ENCODE measurements at regions not wholly inside any gene's neighbourhood (a gene's known extent, or its start where the extent isn't known, plus 50 kb on each side); places are given as distances from the start of the nearest gene placed in this dataset.

DNA sequence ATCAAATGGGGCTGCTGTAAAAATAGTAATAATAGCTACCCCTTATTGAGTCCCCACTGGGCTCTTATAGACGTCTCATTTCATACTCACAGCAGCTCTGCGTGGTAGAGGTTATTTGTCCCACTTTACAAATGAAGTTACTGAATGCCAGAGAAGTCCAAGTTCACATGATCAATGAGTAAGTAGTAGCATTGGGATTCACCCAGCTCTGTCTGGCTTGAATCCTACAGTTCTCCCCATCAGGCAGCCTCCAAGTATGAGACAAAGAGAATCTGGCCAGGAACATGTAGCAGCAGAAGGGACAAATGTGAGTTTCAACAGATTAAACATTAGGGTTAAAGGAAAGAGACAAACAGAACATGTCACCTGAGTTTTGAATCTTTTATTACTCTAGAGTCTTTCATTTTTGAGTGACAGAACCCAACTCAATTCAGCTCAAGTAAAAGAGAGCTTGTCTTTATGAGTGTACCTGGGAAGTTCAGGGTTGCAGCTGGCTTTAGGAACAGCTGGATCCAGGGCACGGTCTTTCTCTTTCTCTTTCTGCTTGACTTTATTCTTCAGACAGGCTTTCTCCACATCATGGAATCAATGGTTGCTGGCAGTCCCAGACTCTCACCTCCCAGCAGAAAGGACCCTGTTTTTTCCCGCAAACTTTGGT is 64.1 kb upstream of the JDP2 start:
- H3K36me3 Mint-ChIP-seq: no peaks in the 10 kb centered on the region
- H3K9me3 Mint-ChIP-seq: no peaks in the 10 kb centered on the region
- no peak for DNase-seq
- H3K4me3 Mint-ChIP-seq: no peak overlapping the region
- H3K4me1 Mint-ChIP-seq: peaks cover 3% of the 10 kb centered on the region
- H3K27me3 Mint-ChIP-seq: peaks cover 3% of the 10 kb centered on the region
- no peak overlapping the region for H3K27ac Mint-ChIP-seq

GRCh38 chr14:75365116-75365515 is 62.7 kb upstream of the JDP2 start:
- no peak overlapping the region for H3K4me3 Mint-ChIP-seq

GRCh38 chr14:75366963-75367362 is 60.9 kb upstream of the JDP2 start:
- peaks cover 3% of the 10 kb centered on the region for H3K4me1 Mint-ChIP-seq
- no peaks in the 10 kb centered on the region for H3K9me3 Mint-ChIP-seq
- no peak overlapping the region for H3K4me3 Mint-ChIP-seq
- no peaks in the 10 kb centered on the region for H3K36me3 Mint-ChIP-seq
- no peak overlapping the region for H3K27ac Mint-ChIP-seq
- peaks cover 4% of the 10 kb centered on the region for H3K27me3 Mint-ChIP-seq
- DNase-seq: no peak

More at GRCh38 chr14:75365116-75365515, 62.7 kb upstream of the JDP2 start:
- no peaks in the 10 kb centered on the region for H3K36me3 Mint-ChIP-seq
- no peaks in the 10 kb centered on the region for H3K9me3 Mint-ChIP-seq
- DNase-seq: no peak
- H3K4me1 Mint-ChIP-seq: peaks cover 3% of the 10 kb centered on the region
- peaks cover 3% of the 10 kb centered on the region for H3K27me3 Mint-ChIP-seq
- no peak overlapping the region for H3K27ac Mint-ChIP-seq

- Mint-ChIP-seq H3K36me3 (no peaks in the 10 kb centered on the region), H3K4me1 (peaks cover 3% of the 10 kb centered on the region), H3K4me3 (no peak overlapping the region), H3K9me3 (no peaks in the 10 kb centered on the region), H3K27me3 (peaks cover 9% of the 10 kb centered on the region), H3K27ac (no peak overlapping the region)
- no peak for DNase-seq
These were observed 59.5 kb upstream of the JDP2 start for GRCh38 chr14:75368333-75368732.

DNA sequence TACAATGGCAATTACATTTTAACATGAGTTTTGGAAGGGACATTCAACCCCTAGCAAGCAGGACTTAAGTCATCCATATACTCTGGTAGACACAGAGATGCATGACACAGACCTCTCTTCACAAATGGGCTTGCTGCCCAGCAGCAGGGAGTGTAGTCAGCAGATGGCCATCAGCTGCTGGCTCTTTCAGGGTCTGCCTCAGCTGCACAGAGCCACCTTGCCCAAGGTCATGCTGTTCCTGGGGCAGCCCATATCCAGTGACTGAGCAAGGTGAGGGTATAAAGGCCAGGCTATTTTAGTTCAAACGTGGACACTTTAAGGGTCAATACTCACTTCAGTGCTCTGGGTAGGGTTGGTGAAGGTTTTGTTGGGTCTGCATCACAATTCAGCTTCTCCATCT is 58.3 kb upstream of the JDP2 start:
- Mint-ChIP-seq H3K4me1 (peaks cover 3% of the 10 kb centered on the region), H3K27ac (no peak overlapping the region), H3K27me3 (peaks cover 6% of the 10 kb centered on the region), H3K9me3 (no peaks in the 10 kb centered on the region), H3K4me3 (no peak overlapping the region), H3K36me3 (no peaks in the 10 kb centered on the region)
- DNase-seq: no peak

- Mint-ChIP-seq H3K4me1 (no peaks in the 10 kb centered on the region), H3K27ac (no peak overlapping the region), H3K9me3 (no peaks in the 10 kb centered on the region), H3K36me3 (no peaks in the 10 kb centered on the region), H3K27me3 (peaks cover 6% of the 10 kb centered on the region), H3K4me3 (no peak overlapping the region)
- DNase-seq: no peak
These were observed 57.2 kb upstream of the JDP2 start for GRCh38 chr14:75370416-75371205.

- no peak for DNase-seq
- Mint-ChIP-seq H3K4me1 (no peaks in the 10 kb centered on the region), H3K27ac (no peak overlapping the region), H3K36me3 (no peaks in the 10 kb centered on the region), H3K4me3 (no peak overlapping the region), H3K9me3 (no peaks in the 10 kb centered on the region), H3K27me3 (peaks cover 6% of the 10 kb centered on the region)
These were observed 56.5 kb upstream of the JDP2 start for GRCh38 chr14:75371297-75371696.

GRCh38 chr14:75372260-75372659 is 55.6 kb upstream of the JDP2 start:
- no peaks in the 10 kb centered on the region for H3K36me3 Mint-ChIP-seq
- peaks cover 6% of the 10 kb centered on the region for H3K27me3 Mint-ChIP-seq
- no peaks in the 10 kb centered on the region for H3K9me3 Mint-ChIP-seq
- H3K27ac Mint-ChIP-seq: no peak overlapping the region
- H3K4me1 Mint-ChIP-seq: no peaks in the 10 kb centered on the region
- no peak for DNase-seq
- H3K4me3 Mint-ChIP-seq: peak overlapping the region; percentile 0

GRCh38 chr14:75373133-75373532 is 54.7 kb upstream of the JDP2 start:
- DNase-seq: no peak
- Mint-ChIP-seq H3K9me3 (no peaks in the 10 kb centered on the region), H3K27ac (no peak overlapping the region), H3K4me1 (no peaks in the 10 kb centered on the region), H3K27me3 (peaks cover 6% of the 10 kb centered on the region), H3K36me3 (no peaks in the 10 kb centered on the region), H3K4me3 (no peak overlapping the region)

DNA sequence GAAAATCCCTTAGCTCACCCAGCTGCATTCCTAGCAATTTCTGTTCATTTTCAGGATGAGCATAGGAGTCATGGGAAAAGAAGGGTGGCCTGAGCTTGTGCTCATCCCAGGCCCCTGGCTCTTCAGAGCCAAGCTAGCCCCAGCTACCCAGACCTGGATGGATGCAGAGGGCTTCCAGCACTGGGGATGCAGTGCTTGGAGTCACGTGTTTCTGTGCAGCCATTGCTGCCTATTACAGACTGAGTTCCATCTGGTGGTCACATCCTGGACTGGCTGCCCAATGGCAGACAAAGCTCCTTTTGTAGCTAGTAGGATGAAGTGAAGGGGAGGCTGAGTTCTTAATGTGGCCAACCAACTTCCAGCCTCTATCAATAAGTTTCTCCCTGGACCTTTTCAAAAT is 54.2 kb upstream of the JDP2 start:
- Mint-ChIP-seq H3K36me3 (no peaks in the 10 kb centered on the region), H3K9me3 (no peaks in the 10 kb centered on the region), H3K27ac (no peak overlapping the region), H3K4me1 (no peaks in the 10 kb centered on the region), H3K27me3 (peaks cover 6% of the 10 kb centered on the region), H3K4me3 (no peak overlapping the region)
- no peak for DNase-seq

GRCh38 chr14:75374911-75375310 is 52.9 kb upstream of the JDP2 start:
- H3K4me3 Mint-ChIP-seq: no peak overlapping the region
- H3K27ac Mint-ChIP-seq: no peak overlapping the region
- H3K9me3 Mint-ChIP-seq: no peaks in the 10 kb centered on the region
- H3K4me1 Mint-ChIP-seq: no peaks in the 10 kb centered on the region
- no peak for DNase-seq
- H3K36me3 Mint-ChIP-seq: no peaks in the 10 kb centered on the region
- H3K27me3 Mint-ChIP-seq: peaks cover 6% of the 10 kb centered on the region

- H3K9me3 Mint-ChIP-seq: no peaks in the 10 kb centered on the region
These were observed 51.8 kb upstream of the JDP2 start for GRCh38 chr14:75375983-75376382.

More at GRCh38 chr14:75375983-75376382, 51.8 kb upstream of the JDP2 start:
- Mint-ChIP-seq H3K27me3 (peaks cover 6% of the 10 kb centered on the region), H3K36me3 (no peaks in the 10 kb centered on the region), H3K27ac (no peak overlapping the region), H3K4me3 (no peak overlapping the region), H3K4me1 (no peaks in the 10 kb centered on the region)
- no peak for DNase-seq
